Adipocyte (in vitro differentiated cells): ENCODE measurements at regions not wholly inside any gene's neighbourhood (a gene's known extent, or its start where the extent isn't known, plus 50 kb on each side); places are given as distances from the start of the nearest gene placed in this dataset.
A peak's percentile ranks its signal among the peaks of the same experiment; 100 is the strongest.

Experiments used
- DNase-seq: peaks from one replicate; pipeline ENCODE4 v3.0.0-alpha.2; 2015; ENCODE audit warnings: low read depth
- H3K27me3 ChIP-seq: replicated peaks from 2 replicates; pipeline ENCODE4 v1.7.0; 2013; ENCODE audit warnings: mild to moderate bottlenecking, low read length, moderate library complexity; ENCODE audit not compliant: control insufficient read depth, insufficient read depth
- H3K36me3 ChIP-seq: 2 replicates; pipeline ENCODE4 v1.7.0; 2013; ENCODE audit warnings: low read length, mild to moderate bottlenecking, moderate library complexity; ENCODE audit not compliant: control insufficient read depth, insufficient read depth, severe bottlenecking
- H3K4me1 ChIP-seq: 2 replicates; pipeline ENCODE4 v1.7.0; 2013; ENCODE audit warnings: mild to moderate bottlenecking, low read length, moderate library complexity; ENCODE audit not compliant: control insufficient read depth, insufficient read depth
- H3K4me3 ChIP-seq: 2 replicates; pipeline ENCODE4 v1.7.0; 2013; ENCODE audit warnings: mild to moderate bottlenecking, low read length, moderate library complexity
- H3K9ac ChIP-seq: 2 replicates; pipeline ENCODE4 v1.7.0; 2013; ENCODE audit warnings: mild to moderate bottlenecking, low read length, moderate library complexity
- H3K9me3 ChIP-seq: 2 replicates; pipeline ENCODE4 v1.7.0; 2013; ENCODE audit warnings: mild to moderate bottlenecking, low read length, moderate library complexity; ENCODE audit not compliant: control insufficient read depth

DNA sequence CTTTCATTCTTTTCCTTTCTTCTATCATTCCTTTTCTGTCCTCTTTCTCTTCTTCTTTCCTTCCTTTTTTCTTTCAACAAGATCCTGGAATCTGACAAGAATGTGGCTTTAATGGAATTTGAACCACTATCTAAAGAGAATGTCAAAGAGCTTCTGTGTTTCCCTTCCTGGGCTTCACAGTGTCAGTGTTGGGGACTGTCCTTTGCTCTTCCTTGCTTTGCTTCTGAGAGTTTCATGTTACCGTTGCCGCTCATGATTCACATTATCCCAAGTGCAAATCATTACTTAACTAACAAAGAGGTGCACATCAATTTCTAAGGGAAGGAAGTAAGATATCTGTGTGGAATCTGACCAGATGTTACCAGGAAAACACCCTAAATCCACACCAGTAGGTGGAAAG, 90.5 kb upstream of the DDIT4L start:
- H3K4me1 ChIP-seq, result no peaks in the 10 kb centered on the region
- no peak overlapping the region for H3K4me3 ChIP-seq
- H3K9ac ChIP-seq, result no peak overlapping the region
- no peak for DNase-seq
- H3K9me3 ChIP-seq, result no peaks in the 10 kb centered on the region
- H3K36me3 ChIP-seq, result no peaks in the 10 kb centered on the region
- H3K27me3 ChIP-seq, result no peaks in the 10 kb centered on the region

DNA sequence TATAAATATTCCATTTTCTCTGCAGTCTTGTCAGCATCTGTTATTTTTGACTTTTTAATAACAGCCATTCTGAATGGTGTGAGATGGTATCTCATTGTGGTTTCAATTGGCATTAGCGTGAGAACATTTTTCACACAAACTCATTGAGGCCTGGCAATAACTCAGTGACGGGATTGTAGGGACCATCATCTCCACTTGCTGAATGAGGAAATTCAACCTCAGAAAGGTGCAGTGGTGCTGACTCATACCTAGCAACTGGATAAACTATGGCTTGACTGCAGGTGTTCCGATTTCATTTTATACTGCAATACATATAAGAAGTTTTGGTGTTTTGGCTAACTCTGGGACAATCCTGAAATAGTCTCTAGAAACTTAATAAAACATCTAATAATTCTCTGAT, 88.3 kb upstream of the DDIT4L start:
- no peaks in the 10 kb centered on the region for H3K9me3 ChIP-seq
- H3K9ac ChIP-seq, result no peak overlapping the region
- no peaks in the 10 kb centered on the region for H3K36me3 ChIP-seq
- no peak for DNase-seq
- H3K4me1 ChIP-seq, result no peaks in the 10 kb centered on the region
- no peaks in the 10 kb centered on the region for H3K27me3 ChIP-seq
- H3K4me3 ChIP-seq, result no peak overlapping the region

DNA sequence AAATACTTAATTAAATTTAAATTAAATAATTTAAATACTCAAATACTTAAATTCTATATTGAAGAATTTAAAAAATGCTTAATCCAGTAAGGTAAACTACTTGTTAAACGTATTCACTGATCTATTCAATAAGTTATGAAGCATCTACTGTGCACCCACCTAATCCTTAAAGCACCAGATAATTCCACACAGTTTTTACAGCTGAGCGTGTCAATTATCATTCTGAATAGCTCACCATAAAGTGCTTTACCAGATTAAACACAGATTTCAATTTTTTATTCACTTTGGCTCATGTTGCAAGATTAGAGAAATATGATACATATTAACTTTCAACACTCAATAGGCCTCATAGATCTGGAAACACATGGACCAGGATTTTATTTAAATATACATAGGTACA, 79.2 kb upstream of the DDIT4L start:
- H3K9me3 ChIP-seq, result no peaks in the 10 kb centered on the region
- H3K27me3 ChIP-seq, result no peaks in the 10 kb centered on the region
- H3K4me1 ChIP-seq, result no peaks in the 10 kb centered on the region
- H3K36me3 ChIP-seq, result no peaks in the 10 kb centered on the region
- no peak overlapping the region for H3K9ac ChIP-seq
- H3K4me3 ChIP-seq, result no peak overlapping the region
- no peak for DNase-seq

DNA sequence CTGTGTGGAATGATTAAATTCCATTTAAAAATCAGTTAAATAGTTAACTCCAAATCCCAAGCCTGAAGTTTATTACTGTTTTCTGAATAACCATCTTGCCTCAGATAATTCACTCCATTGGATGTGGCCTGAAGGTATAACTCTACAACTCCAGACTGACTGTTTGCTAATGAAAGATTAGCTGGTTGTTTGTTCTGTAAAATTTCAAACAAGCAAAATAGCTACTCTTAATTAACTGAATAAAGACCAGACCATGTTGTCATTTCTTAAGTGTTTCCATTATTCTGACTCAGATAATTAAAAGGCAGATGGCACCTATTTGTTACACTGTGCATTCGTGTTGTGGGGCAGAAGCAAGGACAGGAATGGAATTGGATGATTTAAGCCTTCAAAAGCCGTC, 78.5 kb upstream of the DDIT4L start:
- no peak overlapping the region for H3K4me3 ChIP-seq
- peaks cover 2% of the 10 kb centered on the region for H3K9me3 ChIP-seq
- no peak overlapping the region for H3K9ac ChIP-seq
- H3K4me1 ChIP-seq, result no peaks in the 10 kb centered on the region
- no peaks in the 10 kb centered on the region for H3K36me3 ChIP-seq
- H3K27me3 ChIP-seq, result no peaks in the 10 kb centered on the region
- DNase-seq, result no peak

DNA sequence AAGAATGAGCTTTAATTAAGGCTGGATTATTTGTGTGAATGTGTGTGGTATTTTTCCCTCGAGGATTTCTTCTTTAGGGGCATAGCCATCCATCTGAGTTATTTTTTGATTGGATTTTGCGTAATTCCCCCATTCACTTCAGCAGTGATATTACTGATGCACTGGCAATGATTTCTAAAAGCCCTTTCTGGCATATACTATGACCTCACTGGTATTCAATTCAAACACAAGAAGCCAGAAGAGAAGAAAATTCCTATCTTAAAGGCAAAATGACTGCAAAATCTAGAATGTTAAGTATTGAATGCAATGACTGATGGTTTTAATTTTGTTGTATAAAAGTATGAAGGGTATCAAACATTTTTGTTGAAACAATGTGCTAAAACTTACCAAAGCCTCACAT, 71.1 kb upstream of the DDIT4L start:
- peak; percentile 36 for DNase-seq
- Histone ChIP-seq H3K9me3 (peaks cover 5% of the 10 kb centered on the region), H3K4me1 (no peaks in the 10 kb centered on the region), H3K4me3 (no peak overlapping the region), H3K36me3 (no peaks in the 10 kb centered on the region), H3K9ac (no peak overlapping the region), H3K27me3 (no peaks in the 10 kb centered on the region)

DNA sequence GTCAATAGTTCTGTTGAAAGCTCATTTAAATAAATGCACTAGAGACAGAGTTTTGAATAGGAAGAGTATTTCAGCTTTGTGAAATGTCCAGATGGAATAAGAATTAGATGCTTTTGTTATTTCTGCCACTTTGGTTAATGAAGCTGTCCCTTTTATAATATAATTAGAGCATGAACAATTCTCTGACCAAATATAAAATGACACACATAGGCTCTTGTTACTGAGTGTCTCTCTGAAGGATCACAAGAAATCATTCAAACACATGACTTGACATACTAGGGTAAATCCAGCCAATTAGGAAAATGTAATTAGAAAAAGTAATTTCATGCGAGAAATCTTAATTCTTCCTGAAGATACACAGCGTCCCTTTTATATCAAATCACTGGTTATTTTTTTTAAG, 68.4 kb upstream of the DDIT4L start:
- DNase-seq, result no peak
- no peaks in the 10 kb centered on the region for H3K36me3 ChIP-seq

DNA sequence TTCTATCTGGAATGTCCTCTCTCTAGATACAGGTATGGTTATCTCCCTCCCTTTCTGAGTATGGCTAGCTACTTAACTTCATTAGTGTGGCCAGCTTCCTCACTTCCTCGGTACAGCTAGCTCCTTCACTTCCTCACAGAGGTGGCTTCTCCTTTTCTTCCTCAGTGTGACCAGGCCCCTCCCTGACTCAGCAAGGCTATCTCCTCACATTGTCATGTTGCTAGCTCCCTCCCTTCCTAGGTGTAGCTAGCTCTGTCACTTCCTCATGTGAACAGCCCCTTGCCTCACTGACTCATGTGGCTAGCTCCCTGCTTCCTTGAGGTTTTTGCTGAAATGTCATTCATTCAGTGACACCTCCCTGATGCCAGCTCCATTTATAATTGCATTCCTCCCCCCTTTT, 67.3 kb upstream of the DDIT4L start:
- no peak overlapping the region for H3K9ac ChIP-seq
- H3K4me1 ChIP-seq, result no peaks in the 10 kb centered on the region
- no peak overlapping the region for H3K4me3 ChIP-seq
- no peaks in the 10 kb centered on the region for H3K27me3 ChIP-seq
- H3K36me3 ChIP-seq, result no peaks in the 10 kb centered on the region
- DNase-seq, result no peak
- H3K9me3 ChIP-seq, result no peaks in the 10 kb centered on the region

More for the DNA sequence above, 68.4 kb upstream of the DDIT4L start:
- no peak overlapping the region for H3K4me3 ChIP-seq
- peaks cover 1% of the 10 kb centered on the region for H3K9me3 ChIP-seq
- H3K27me3 ChIP-seq, result no peaks in the 10 kb centered on the region
- H3K4me1 ChIP-seq, result no peaks in the 10 kb centered on the region
- H3K9ac ChIP-seq, result no peak overlapping the region

DNA sequence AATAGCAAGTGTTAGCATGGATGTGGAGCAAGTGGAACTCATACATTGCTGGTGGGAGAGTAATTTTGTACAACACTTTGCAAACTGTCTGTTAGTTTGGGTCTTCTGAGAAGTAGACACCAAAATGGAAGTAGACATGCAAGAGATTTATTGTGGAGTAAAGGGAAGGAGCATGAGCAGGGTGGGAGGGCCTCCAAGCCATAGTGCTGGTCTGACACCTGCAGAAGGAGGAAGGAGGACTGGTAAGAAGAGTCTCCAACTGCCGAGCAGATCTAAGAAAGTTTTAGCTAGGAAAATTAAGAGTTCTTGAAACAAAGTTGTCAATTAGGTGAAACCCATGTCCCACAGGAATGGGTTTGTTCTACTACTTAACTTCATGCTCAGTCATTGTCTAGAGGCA, 64.0 kb upstream of the DDIT4L start:
- Histone ChIP-seq H3K9me3 (no peaks in the 10 kb centered on the region), H3K27me3 (no peaks in the 10 kb centered on the region), H3K4me1 (no peaks in the 10 kb centered on the region), H3K9ac (no peak overlapping the region), H3K4me3 (no peak overlapping the region), H3K36me3 (no peaks in the 10 kb centered on the region)
- no peak for DNase-seq

DNA sequence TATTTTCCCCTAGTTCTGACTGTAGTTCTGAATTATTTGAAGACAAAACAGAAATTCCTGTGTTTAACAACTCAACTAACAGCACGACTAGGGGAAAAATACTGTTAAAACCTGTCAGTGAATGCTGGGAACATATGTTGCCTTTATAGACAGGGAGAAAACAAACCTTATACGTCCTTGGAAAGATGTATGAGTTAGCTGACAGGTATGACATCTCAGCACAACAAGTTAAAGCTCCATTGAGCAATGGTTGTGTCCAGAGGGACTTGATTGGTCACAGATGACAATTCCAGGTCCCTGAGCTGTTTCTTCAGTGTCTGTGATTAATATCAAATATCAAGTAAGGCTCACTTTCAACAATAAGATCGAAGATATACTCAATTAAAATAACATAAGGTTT, 58.2 kb upstream of the DDIT4L start:
- Histone ChIP-seq H3K36me3 (no peaks in the 10 kb centered on the region), H3K4me1 (no peaks in the 10 kb centered on the region), H3K27me3 (no peaks in the 10 kb centered on the region), H3K4me3 (no peak overlapping the region), H3K9ac (no peak overlapping the region), H3K9me3 (peaks cover 6% of the 10 kb centered on the region)
- no peak for DNase-seq

DNA sequence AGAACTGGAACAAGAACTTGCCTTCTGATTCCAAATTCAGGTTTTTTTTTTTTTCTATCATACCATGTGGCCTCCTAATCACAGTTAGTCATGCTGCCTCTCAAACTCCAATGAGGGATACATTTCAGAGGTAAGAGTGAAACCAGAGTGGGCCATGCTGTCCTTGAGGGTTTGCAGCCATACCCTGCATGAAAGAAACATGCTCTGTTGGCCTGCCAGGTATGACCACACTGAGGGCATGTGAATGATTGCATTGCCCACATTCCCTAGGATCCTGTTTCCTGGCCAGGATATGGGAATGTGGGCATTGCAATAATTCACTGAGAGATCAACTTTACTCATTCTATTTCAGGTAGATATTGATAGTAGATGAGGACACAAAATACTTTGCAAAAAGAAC, 56.4 kb upstream of the DDIT4L start:
- Histone ChIP-seq H3K27me3 (no peaks in the 10 kb centered on the region), H3K9me3 (peaks cover 6% of the 10 kb centered on the region), H3K4me1 (no peaks in the 10 kb centered on the region), H3K36me3 (no peaks in the 10 kb centered on the region), H3K4me3 (no peak overlapping the region), H3K9ac (no peak overlapping the region)
- DNase-seq, result no peak

DNA sequence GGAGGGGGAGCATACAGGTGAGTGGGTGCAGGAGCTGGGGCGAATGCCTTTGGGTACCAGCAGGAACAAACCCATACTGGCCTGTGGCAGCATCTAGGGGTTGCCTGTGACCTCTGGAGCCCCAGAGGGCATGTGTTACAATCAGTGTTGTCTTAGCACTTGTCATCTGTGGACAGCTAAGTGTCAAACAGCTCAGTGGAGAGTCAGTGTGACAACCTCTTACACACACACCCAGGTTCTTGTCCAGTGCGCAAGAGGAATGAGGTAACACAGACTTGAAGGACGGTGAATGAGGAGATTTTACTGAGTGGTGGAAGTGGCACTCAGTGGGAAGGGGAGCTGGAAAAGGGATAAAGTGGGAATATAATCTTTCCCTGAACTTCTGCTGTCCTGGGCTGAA, 54.1 kb upstream of the DDIT4L start:
- Histone ChIP-seq H3K9me3 (peaks cover 6% of the 10 kb centered on the region), H3K36me3 (no peaks in the 10 kb centered on the region), H3K27me3 (no peaks in the 10 kb centered on the region), H3K4me3 (no peak overlapping the region), H3K4me1 (peaks cover 5% of the 10 kb centered on the region), H3K9ac (no peak overlapping the region)
- no peak for DNase-seq
